GM21737 (cell line): ENCODE measurements at regions not wholly inside any gene's neighbourhood (a gene's known extent, or its start where the extent isn't known, plus 50 kb on each side); places are given as distances from the start of the nearest gene placed in this dataset.
"Not testable (repeated sequence)": the region's sequence is repeated elsewhere in the genome, so short reads cannot be mapped to it uniquely, and the experiment has no call there.

ENCODE experiments used
- ATAC-seq: cut with Tn5 transposase; IDR thresholded peaks from one replicate; pipeline ENCODE4 v1.9.1; 2021; ENCODE audit warnings: mild to moderate bottlenecking, moderate library complexity; ENCODE audit not compliant: unreplicated experiment

DNA sequence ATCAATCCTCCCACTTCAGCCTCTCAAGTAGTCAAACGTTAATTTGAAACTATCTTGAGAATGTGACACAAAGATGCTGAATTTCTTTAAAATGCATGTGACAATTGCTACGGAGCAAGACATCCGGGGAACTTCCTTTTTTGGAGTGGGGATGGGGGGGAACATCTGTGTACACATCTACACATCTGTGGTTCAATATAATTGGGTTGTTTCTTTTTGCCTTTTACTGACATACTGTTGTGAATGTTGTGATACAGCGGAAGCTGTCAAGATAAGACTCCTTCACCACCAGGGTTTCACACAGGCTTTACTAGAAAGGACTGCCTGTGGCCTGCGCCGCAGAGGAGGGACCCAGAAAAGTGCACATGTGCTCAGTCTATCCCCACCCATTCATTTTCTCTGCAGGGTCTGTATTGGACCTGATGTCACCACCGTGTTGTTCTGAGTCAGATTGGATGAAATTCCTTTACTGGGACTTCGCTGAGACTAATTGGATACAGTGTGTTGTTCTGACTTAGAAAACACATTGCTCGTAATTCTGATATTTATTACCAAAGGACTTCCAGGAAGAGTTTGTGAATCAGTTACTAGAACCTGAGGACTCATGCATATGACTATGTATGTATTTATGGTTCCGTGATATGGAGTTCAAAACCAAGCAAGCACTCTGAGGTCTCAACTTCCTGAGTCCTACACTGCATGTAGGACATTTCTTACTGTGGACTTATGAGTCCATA lies 98.7 kb upstream of the SGK1 start:
- ATAC-seq, result no peak

DNA sequence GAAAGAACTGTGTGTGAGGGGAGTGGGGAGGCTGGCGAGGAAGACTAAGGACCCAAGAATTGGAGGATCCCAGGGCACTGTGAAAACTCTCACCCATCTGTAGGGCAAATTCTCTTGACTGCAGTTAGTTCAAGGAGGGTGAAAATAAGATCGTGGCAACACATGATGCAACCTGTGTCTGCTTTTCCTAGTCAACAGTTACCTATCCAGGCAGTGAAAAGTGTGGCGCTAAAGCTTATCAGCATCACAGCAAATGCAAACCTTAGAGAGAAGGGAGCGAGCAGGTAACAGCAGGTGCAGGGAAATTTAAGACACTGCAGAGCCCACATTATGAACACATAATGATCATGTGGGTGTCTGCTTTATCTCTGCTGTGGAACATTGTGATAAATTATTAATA lies 97.7 kb upstream of the SGK1 start:
- no peak for ATAC-seq

DNA sequence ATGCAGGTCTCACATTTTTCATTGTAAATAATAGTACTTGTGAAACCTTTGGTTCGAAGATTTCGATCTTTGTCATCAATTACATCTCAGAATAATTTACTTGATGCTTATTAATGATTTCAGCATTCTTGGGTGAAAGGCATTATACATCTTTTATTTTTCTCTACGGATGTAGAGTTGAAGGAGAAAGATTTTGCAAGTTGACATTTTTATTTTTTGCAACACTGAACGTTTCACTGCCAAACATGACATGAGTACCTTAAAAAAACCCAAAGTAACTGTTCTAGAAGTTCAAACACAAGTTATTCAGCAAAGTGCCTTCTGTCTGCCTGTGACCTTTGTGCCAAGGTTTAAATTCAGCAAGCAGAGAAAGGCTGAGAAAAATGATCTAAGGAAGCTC lies 97.3 kb upstream of the SGK1 start:
- ATAC-seq, result no peak

DNA sequence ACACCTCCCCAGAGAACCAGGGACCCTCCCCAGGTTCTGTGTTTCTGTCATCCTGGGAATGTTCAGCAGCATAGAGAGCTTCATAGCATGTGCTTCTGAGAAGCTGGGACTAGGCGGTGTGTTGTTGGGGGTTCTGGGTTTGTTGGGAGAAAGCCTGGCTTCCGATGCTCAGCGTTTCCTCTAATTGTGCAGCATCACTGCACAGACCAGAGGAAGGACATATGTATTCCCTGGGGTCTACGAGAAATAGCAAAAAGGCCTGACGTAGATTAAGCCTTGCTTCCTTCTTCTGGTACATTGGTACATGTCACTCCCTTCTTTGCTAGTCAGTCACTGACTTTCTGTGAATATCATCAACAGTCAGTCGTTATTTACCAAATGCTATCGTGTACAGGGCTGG lies 96.9 kb upstream of the SGK1 start:
- no peak for ATAC-seq

DNA sequence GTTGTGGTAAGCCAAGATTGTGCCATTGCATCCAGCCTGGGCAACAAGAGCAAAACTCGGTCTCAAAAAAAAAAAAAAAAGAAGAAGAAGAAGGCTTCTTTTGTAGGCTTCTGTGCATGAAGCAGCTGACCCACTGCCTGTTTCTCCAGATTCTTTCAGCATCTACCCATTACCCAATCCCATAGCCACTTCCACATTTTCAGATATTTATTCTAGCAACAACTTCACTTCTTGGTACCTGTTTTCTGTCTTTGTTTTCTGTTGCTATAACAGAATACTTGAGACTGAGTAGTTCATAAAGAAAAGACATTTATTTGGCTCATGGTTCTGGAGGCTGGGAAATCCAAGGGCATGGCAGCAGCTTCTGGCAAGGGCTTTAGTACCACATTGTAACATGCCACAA lies 95.3 kb upstream of the SGK1 start:
- no peak for ATAC-seq

DNA sequence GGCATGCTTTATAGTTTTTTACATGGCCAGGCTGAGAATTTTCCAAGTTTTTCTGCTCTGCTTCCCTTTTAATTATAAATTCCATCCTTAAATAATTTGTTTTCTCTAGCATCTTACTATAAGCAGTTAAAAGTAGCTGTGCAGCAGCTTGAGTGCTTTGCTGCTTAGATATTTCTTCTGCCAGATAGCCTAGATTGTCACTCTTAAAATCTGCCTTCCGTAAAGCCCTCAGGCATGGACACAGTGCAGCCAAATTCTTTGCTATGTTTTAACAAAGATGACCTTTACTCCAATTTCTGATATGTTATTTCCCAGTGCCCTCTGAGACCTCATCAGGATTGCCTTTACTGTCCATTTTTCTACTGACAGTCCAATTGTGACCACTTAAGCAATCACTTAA lies 92.6 kb upstream of the SGK1 start:
- ATAC-seq, result no peak

DNA sequence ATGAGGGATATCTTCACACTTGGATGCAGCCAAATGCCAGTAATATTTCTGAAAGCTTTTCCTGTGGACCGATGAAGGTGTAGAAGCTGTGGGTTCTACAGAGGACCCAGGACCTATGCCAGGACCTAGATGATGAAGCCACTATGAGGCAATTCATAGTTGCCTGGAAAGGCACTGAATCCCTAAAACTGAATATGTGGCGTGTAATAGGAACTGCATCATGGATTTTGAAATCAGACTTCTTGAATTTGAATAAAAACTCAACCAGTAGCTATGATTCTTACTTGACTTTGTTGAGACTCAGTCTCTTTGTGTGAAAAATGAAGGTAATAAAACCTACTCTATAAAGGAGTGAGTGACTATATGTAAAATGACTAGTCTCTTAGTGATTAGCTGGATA lies 89.9 kb upstream of the SGK1 start:
- no peak for ATAC-seq

DNA sequence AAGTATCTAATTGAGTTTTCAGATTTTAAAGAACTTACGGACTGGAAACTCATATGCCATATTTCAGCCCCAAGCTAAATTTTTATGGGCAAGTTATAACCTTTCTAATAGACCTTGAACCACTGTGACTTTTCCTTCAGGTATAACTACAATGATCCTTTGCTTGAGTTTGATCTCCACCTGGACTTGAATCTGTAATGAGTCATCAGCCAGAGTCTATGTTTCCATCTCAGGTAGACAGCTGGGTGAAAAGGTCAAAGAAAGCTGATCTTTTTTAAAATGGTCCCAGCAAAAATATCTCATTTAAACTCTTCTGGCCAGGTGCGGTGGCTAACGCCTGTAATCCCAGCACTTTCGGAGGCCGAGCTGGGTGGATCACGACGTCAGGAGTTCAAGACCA lies 88.4 kb upstream of the SGK1 start:
- no peak for ATAC-seq

DNA sequence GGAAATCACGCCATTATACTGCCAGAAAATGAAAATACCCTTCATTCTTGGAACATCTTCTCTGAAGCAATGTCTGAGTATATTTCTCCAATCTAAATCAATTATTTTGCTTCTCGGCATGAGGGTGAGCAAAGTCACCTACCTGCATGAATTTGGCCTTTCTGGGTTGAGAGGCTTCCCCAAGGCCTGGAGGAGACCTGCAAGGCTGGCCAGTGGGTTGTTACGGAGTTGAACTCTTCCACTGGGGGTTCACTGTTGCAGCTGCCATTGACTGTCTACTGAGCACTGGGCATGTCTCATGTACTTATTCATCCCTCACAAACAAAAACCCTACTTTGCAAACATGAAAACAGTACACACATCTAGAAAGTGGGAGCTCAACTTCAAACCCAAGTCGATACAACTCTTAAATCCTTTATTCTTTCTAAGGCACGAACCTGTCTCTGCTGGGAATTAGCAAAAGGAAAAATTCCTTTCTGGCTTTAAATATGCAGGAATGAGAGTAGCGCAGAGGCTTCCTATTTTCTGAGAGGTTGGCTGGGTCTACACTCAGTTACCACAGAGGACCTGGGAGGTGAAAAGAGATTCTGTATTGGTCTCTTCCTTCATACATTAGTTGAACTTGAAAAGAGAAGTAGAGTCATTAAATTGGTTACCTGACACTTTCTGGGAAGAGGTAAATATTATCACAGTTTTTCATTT lies 87.6 kb upstream of the SGK1 start:
- ATAC-seq, result no peak

DNA sequence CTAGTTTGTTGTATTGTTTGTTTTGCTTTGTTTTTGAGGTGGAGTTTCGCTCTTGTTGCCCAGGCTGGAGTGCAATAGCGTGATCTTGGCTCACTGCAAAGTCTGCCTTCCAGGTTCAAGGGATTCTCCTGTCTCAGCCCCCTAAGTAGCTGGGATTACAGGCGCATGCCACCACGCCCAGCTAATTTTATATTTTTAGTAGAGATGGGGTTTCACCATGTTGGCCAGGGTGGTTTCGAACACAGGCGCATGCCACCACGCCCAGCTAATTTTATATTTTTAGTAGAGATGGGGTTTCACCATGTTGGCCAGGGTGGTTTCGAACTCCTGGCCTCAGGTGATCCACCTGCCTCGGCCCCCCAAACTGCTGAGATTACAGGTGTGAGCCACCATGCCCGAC lies 85.4 kb upstream of the SGK1 start:
- not testable (repeated sequence) for ATAC-seq

DNA sequence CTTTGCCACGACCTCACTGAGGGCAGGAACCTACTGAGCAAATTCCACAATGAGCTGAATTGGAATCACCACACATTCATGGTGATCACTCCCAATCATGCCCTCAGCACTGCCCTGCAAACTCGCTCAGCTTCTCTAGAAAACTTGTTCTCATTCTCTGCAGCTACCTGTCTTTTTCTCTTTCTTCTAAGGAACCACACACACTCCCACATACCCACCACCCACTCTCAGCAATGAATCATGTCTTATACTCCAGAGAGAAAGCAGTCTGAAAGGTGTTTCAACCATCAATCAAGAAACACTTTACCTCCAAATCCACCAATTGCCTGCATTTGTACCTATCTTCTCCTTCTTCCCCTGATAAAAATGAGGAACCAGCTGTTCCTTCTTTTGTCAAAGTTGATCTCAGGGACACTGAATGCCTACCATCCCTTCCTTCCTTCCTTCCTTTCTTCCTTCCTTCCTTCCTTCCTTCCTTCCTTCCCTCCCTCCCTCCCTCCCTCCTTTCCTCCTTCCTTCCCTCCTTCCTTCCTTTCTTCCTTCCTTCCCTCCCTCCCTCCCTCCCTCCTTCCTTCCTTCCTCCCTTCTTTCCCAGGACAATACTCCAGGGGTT lies 84.6 kb upstream of the SGK1 start:
- no peak for ATAC-seq

DNA sequence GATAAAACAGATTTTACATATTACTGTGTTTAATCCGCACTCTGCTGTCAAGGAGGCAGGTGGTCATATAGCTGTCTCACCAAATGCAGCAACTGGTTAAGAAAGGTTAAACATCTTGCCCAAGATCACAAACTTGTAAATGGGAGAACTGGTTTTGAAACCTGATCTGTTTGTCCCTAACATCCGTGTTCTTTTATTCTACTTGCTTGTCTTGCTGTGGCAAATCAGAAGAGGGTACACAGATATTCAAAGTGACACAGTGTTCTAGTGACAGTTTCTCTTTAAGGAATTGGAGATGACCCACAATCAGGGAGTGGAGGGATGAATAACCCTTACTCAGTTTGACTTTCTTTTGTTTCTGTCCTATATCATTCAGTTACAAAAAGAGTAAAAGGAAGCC lies 83.0 kb upstream of the SGK1 start:
- no peak for ATAC-seq

DNA sequence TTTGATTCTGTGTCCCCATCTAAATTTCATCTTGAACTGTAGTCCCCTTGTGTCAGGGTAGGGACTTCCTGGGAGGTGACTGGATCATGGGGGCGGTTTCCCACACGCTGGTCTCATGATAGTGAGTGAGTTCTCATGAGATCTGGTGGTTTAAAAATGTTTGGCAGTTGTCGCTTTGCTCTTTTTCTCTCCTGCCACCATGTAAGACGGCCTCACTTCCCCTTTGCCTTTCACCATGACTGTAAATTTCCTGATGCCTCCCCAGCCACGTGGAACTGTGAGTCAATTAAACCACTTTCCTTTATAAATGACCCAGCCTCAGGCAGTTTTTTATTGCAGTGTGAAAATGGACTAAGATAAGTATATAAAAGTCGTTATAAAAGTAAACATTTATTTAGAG lies 80.5 kb upstream of the SGK1 start:
- no peak for ATAC-seq

DNA sequence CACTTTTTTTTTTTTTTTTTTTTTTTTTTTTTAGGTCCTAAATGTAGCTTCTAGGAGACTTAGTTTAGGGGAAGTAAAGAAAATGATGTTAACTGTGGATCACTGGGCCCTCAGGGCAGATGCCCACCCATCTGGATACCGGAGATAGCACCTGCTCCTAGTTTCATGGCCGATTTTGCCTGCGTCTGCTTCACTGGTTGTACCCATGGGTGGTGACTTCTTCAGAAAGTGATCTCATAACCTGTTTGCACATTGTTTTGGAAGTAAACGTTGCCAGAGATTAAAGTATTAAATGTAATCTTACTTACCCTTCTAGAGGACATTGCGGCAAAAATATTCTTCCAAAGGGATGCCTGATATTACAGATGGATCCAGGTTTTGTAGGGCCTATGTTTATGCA lies 79.8 kb upstream of the SGK1 start:
- no peak for ATAC-seq

DNA sequence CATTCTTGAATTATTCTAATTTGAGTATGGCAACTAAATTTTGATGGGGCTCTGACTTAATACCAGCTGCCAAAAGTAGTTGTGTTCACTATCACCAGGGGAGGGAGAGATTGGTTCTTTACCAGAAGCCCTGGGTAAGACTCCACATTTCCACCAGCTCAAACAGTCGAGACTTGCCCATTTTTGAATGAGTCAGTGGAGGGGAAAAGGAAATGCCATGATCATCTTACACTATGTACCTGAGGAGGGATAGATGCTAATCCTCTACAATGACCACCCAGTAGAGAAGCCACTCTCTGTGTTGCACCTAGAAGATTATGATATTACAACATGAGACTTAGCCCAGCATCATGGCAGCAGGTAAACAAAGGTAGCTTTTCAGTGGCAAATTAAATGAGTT lies 77.0 kb upstream of the SGK1 start:
- no peak for ATAC-seq

DNA sequence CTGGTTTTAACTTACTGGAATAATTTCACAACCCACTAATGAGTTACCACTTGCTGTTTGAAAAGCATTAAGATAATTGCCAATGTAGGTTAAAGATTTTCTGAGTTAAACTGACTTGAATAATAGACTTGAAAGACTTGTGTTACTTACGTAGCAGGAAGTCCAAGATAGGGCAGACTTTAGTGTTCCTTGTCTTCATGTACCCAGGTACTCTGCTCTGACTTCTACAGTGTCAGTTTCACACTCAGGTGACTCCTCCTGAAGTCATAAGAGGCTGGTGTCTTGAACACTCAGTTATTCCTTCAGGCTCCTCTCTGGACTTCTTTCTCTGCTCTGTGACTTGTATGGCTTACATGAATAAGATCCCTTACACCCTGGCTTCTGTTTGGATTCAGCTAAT lies 76.3 kb upstream of the SGK1 start:
- no peak for ATAC-seq

DNA sequence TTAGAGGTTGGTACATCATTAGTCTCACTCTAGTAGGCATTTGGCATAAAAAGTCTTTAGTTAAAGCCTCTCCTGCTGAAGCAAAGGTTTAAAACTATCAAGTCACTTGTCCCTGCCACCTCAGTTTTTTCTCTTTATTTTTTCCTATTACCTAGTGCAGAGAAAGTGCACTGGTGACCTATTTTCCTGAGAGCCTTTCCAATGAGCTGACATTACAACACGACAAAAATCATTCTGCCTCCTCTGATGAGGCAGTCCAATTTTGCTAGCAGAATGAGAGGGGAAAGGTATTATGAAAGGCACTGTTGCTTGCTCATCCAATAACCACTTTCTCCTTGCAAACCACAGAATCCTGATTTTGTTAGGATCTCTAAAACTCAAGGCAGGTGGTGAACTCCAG lies 73.3 kb upstream of the SGK1 start:
- no peak for ATAC-seq

DNA sequence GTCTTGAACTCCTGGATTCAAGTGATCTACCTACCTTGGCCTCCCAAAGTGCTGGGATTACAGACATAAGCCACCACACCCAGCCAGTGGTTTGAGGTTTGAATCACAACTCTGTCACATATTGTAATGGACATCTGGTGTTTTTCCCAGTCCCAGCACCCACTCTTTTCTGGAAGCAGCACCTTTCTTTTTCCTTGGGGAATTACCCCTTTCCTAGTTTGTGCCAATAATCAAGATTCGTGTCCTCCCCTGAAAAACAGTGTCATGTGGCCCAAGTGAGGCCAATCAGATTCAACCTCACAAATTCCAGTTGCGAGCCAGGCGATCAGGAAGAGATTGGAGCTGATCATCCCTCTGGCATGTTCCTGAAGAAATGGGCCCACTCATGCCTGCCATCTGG lies 71.7 kb upstream of the SGK1 start:
- ATAC-seq, result no peak

DNA sequence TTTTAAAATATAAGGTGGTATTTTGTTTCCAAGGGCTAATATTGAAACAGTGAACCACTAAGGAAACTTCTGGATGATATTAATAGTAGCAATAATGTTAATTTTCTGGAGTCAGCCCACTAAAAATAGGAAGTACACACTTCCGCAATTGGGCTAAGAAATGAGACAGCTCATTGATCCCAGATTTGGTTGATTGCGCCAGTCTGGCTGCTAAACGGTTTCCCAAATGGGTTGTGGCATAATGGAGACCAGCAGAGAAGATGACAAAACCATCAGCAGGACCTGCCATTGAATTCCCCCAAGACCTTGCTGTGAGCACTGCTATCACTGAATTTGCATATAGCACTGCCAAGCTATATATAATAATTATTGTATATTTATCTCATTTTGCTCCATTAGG lies 71.2 kb upstream of the SGK1 start:
- ATAC-seq, result no peak

DNA sequence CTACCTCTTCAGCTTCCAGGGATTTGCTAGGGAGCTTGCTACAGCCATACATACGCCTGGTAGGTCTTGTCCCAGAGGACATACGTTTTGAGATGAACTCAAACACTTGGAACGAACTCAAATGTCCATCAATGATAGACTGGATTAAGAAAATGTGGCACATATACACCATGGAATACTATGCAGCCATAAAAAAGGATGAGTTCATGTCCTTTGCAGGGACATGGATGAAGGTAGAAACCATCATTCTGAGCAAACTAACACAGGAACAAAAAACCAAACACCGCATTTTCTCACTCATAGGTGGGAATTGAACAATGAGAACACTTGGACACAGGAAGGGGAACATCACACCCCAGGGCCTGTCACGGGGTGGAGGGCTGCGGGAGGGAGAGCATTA lies 68.6 kb upstream of the SGK1 start:
- not testable (repeated sequence) for ATAC-seq

DNA sequence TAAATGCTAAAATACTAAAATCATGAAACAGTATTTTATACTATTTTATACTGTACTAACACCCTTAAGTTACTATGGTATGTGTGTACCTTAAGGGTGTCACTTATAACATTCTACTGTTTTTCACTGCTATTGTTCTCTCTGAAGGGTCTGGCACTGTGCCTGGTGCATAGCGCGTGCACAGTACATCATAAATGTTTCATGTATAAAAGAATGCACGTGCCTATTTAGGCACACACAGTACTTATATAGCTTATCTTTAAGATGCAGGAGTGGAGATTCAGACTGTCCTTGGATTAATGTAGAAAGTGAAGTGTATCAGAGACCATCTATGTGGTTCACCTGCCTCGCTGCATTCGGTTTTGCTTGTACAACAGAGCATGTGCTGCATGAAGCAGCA lies 64.0 kb upstream of the SGK1 start:
- no peak for ATAC-seq

DNA sequence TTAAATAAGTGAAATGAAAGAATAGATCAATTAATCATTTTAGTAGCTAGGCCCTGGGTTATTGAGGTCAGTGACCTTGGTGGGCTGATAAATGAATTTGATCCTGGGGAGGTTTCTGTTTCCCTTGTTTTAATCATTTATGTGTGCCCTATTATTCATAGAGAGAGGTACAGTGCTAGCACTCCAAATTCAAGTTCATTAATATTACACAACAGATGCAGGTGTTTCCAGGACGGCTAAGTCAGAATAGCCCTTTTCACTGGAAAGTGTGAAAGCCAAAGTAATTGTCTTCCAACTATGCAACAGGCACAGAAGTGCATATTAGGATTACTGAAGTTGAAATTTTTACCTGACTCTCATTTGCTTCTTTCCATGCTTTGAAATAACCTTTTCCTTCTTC lies 61.7 kb upstream of the SGK1 start:
- ATAC-seq, result no peak
